ENCODE measurements at regions not wholly inside any gene's neighbourhood (a gene's known extent, or its start where the extent isn't known, plus 50 kb on each side); places are given as distances from the start of the nearest gene placed in this dataset.
"Not testable (repeated sequence)": the region's sequence is repeated elsewhere in the genome, so short reads cannot be mapped to it uniquely, and the experiment has no call there.

- no peak for DNase-seq (ENCODE audit: low spot score)
- no peak for TF ChIP-seq CTCF (IDR thresholded peaks at IDR 0.05; ENCODE audit: extremely low read depth, insufficient read depth, missing control alignments)
- in situ Hi-C loops (cut with MboI; ENCODE audit: low pct_unique_long_range_greater_than_20kb, low sequenced_read_pairs, unreplicated experiment) = no loop called here
Measured at GRCh38 chr1:80155371-80155770, 1148.8 kb upstream of the ADGRL4 start.

GRCh38 chr1:80154176-80154575 is 1147.6 kb upstream of the ADGRL4 start:
- no peak for DNase-seq (ENCODE audit: low spot score)
- TF ChIP-seq CTCF (IDR thresholded peaks at IDR 0.05; ENCODE audit: extremely low read depth, insufficient read depth, missing control alignments) = no peak
- in situ Hi-C loops (cut with MboI; ENCODE audit: low pct_unique_long_range_greater_than_20kb, low sequenced_read_pairs, unreplicated experiment) = no loop called here

GRCh38 chr1:80153762-80154161 is 1147.2 kb upstream of the ADGRL4 start:
- no peak for TF ChIP-seq CTCF (IDR thresholded peaks at IDR 0.05; ENCODE audit: extremely low read depth, insufficient read depth, missing control alignments)
- DNase-seq (ENCODE audit: low spot score) = no peak
- in situ Hi-C loops (cut with MboI; ENCODE audit: low pct_unique_long_range_greater_than_20kb, low sequenced_read_pairs, unreplicated experiment) = no loop called here

GRCh38 chr1:80143361-80143760 is 1136.8 kb upstream of the ADGRL4 start:
- DNase-seq (ENCODE audit: low spot score) = no peak
- in situ Hi-C loops (cut with MboI; ENCODE audit: low pct_unique_long_range_greater_than_20kb, low sequenced_read_pairs, unreplicated experiment) = no loop called here
- TF ChIP-seq CTCF (IDR thresholded peaks at IDR 0.05; ENCODE audit: extremely low read depth, insufficient read depth, missing control alignments) = no peak

- in situ Hi-C loops (cut with MboI; ENCODE audit: low pct_unique_long_range_greater_than_20kb, low sequenced_read_pairs, unreplicated experiment); DNase-seq (ENCODE audit: low spot score): not testable (repeated sequence)
Measured at GRCh38 chr1:80137946-80138602, 1131.5 kb upstream of the ADGRL4 start.

- in situ Hi-C loops (cut with MboI; ENCODE audit: low pct_unique_long_range_greater_than_20kb, low sequenced_read_pairs, unreplicated experiment) = no loop called here
- no peak for DNase-seq (ENCODE audit: low spot score)
- no peak for TF ChIP-seq CTCF (IDR thresholded peaks at IDR 0.05; ENCODE audit: extremely low read depth, insufficient read depth, missing control alignments)
Measured at GRCh38 chr1:80113168-80114038, 1106.9 kb upstream of the ADGRL4 start.

- in situ Hi-C loops (cut with MboI; ENCODE audit: low pct_unique_long_range_greater_than_20kb, low sequenced_read_pairs, unreplicated experiment) = no loop called here
- no peak for TF ChIP-seq CTCF (IDR thresholded peaks at IDR 0.05; ENCODE audit: extremely low read depth, insufficient read depth, missing control alignments)
- DNase-seq (ENCODE audit: low spot score) = no peak
Measured at GRCh38 chr1:80101159-80101558, 1094.6 kb upstream of the ADGRL4 start.

All from GM13977 (cell line).